CD4-positive, alpha-beta T cell (primary cell): ENCODE measurements at regions not wholly inside any gene's neighbourhood (a gene's known extent, or its start where the extent isn't known, plus 50 kb on each side); places are given as distances from the start of the nearest gene placed in this dataset.

Experiments used
- ATAC-seq: fragments of 200-7000 bp; cut with Tn5 transposase; one replicate; pipeline ENCODE4 v1.10.0; 2022; ENCODE audit warnings: mild to moderate bottlenecking; ENCODE audit not compliant: poor library complexity
- CTCF ChIA-PET: fragments of 350-600 bp; sonication (Branson Sonifier 250); formaldehyde crosslinking; loops from one replicate; lab custom pipeline; 2021; ENCODE audit warnings: antibody characterized with exemption, inconsistent platforms; lab: Charles Lee
- POLR2A ChIA-PET: fragments of 350-600 bp; sonication (Branson Sonifier 250); formaldehyde crosslinking; loops from one replicate; lab custom pipeline; 2021; ENCODE audit warnings: antibody characterized with exemption, inconsistent platforms; lab: Charles Lee
- DNase-seq, 14 experiments: peaks; one replicate each; pipeline ENCODE4 v3.0.0-alpha.2; 2013 to 2020; ENCODE audit warnings: mixed read lengths in 2 of 14
- H3K27ac ChIP-seq, 2 donors: one replicate each; pipeline versions ENCODE4 v1.5.1 to v1.7.0; 2013; ENCODE audit warnings: low read length in 2 of 2, low read depth in 1 of 2, mild to moderate bottlenecking in 1 of 2
- H3K27me3 ChIP-seq, 2 experiments: 1 replicate in 1 of 2; 2 replicates in 1 of 2; pipeline versions ENCODE4 v1.6.1 to v1.7.0; 2013; ENCODE audit warnings: low read length in 2 of 2, control low read depth in 1 of 2, mild to moderate bottlenecking in 1 of 2, moderate library complexity in 1 of 2; ENCODE audit not compliant: insufficient read depth in 2 of 2, control insufficient read depth in 1 of 2
- H3K36me3 ChIP-seq: one replicate; pipeline ENCODE4 v1.6.1; 2013; ENCODE audit warnings: low read length, control low read depth; ENCODE audit not compliant: insufficient read depth
- H3K4me1 ChIP-seq: one replicate; pipeline ENCODE4 v1.6.1; 2013; ENCODE audit warnings: low read length, control low read depth; ENCODE audit not compliant: insufficient read depth
- H3K4me3 ChIP-seq: one replicate; pipeline ENCODE4 v1.5.1; 2013; ENCODE audit warnings: mild to moderate bottlenecking, low read length, moderate library complexity
- H3K9me3 ChIP-seq, 2 experiments: 1 replicate in 1 of 2; 2 replicates in 1 of 2; pipeline versions ENCODE4 v1.6.1 to v1.7.0; 2013; ENCODE audit warnings: low read length in 2 of 2, mild to moderate bottlenecking in 2 of 2, control low read depth in 1 of 2, moderate library complexity in 1 of 2; ENCODE audit not compliant: control insufficient read depth in 1 of 2, insufficient read depth in 1 of 2
- H3K27ac Mint-ChIP-seq: one replicate; pipeline ENCODE4 v1.8.0; 2020; ENCODE audit warnings: mixed read lengths
- H3K27me3 Mint-ChIP-seq: one replicate; pipeline ENCODE4 v1.8.0; 2021; ENCODE audit warnings: mixed read lengths
- H3K36me3 Mint-ChIP-seq: one replicate; pipeline ENCODE4 v1.8.0; 2021; ENCODE audit warnings: low read depth, mixed read lengths
- H3K4me1 Mint-ChIP-seq: one replicate; pipeline ENCODE4 v1.8.0; 2021; ENCODE audit warnings: low read depth, mixed read lengths
- H3K4me3 Mint-ChIP-seq: one replicate; pipeline ENCODE4 v1.8.0; 2020; ENCODE audit warnings: mild to moderate bottlenecking, mixed read lengths
- H3K9me3 Mint-ChIP-seq: one replicate; pipeline ENCODE4 v1.8.0; 2020; ENCODE audit warnings: mixed read lengths
- CTCF ChIP-seq: fragments of 200-600 bp; IDR thresholded peaks from one replicate; pipeline ENCODE4 v1.8.0; 2022; ENCODE audit warnings: antibody characterized with exemption, mild to moderate bottlenecking
- intact Hi-C, 2 experiments: fragments of 100-400 bp; cut with DNase I in 1 of 2; cut with micrococcal nuclease in 1 of 2; formaldehyde crosslinking; loops; one replicate each; pipeline versions ENCODE4 v1.15.1 to v1.9.0; 2023 to 2025; cut with DNase I, micrococcal nuclease

- Mint-ChIP-seq H3K9me3 (no peaks in the 10 kb centered on the region), H3K27ac (no peak overlapping the region), H3K27me3 (peaks cover 27% of the 10 kb centered on the region), H3K4me3 (no peak overlapping the region), H3K36me3 (no peaks in the 10 kb centered on the region), H3K4me1 (peaks cover 12% of the 10 kb centered on the region)
- ATAC-seq (no peak), DNase-seq (peak in 1 of 14 experiments; percentile 15)
- Histone ChIP-seq H3K4me3 (no peak overlapping the region), H3K9me3 (no peaks in the 10 kb centered on the region), H3K4me1 (no peaks in the 10 kb centered on the region), H3K27me3 (peaks cover 0 to 7% of the 10 kb centered on the region in 2 experiments), H3K27ac (no peak overlapping the region), H3K36me3 (no peaks in the 10 kb centered on the region)
- intact Hi-C loops, result loop anchor here in 1 of 2 experiments (5.0 kb wide), 1 partner anchor 46 kb away; no protein-coding TSS in a partner anchor
- ChIA-PET CTCF (no interaction called here), POLR2A (no interaction called here)
- TF ChIP-seq CTCF, result no peak
Measured at GRCh38 chr3:184466413-184466960, 86.6 kb downstream of the CHRD start.

GRCh38 chr3:184467171-184467570 lies 87.3 kb downstream of the CHRD start:
- Mint-ChIP-seq H3K9me3 (no peaks in the 10 kb centered on the region), H3K27ac (no peak overlapping the region), H3K27me3 (peaks cover 27% of the 10 kb centered on the region), H3K4me3 (no peak overlapping the region), H3K4me1 (peaks cover 14% of the 10 kb centered on the region), H3K36me3 (no peaks in the 10 kb centered on the region)
- Histone ChIP-seq H3K27ac (no peak overlapping the region), H3K36me3 (no peaks in the 10 kb centered on the region), H3K9me3 (no peaks in the 10 kb centered on the region), H3K4me1 (no peaks in the 10 kb centered on the region), H3K27me3 (peaks cover 0 to 7% of the 10 kb centered on the region in 2 experiments), H3K4me3 (no peak overlapping the region)
- intact Hi-C loops, result loop anchor here in 1 of 2 experiments (5.0 kb wide), 1 partner anchor 45 kb away; no protein-coding TSS in a partner anchor
- DNase-seq (no peak), ATAC-seq (no peak)
- CTCF ChIA-PET, result no interaction called here
- TF ChIP-seq CTCF, result no peak
- POLR2A ChIA-PET, result no interaction called here

GRCh38 chr3:184470551-184470950 lies 90.7 kb downstream of the CHRD start:
- peaks cover 0 to 7% of the 10 kb centered on the region in 2 experiments for H3K27me3 ChIP-seq
- H3K4me1 ChIP-seq, result no peaks in the 10 kb centered on the region
- DNase-seq, result no peak
- H3K4me3 Mint-ChIP-seq, result peak overlapping the region; percentile 35
- intact Hi-C loops, result no loop called here
- H3K4me3 ChIP-seq, result no peak overlapping the region
- no peaks in the 10 kb centered on the region for H3K36me3 ChIP-seq
- H3K27me3 Mint-ChIP-seq, result peaks cover 28% of the 10 kb centered on the region
- POLR2A ChIA-PET, result no interaction called here
- no peak for ATAC-seq
- H3K9me3 ChIP-seq, result no peaks in the 10 kb centered on the region
- no peak overlapping the region for H3K27ac Mint-ChIP-seq
- H3K4me1 Mint-ChIP-seq, result peaks cover 23% of the 10 kb centered on the region
- no peak for TF ChIP-seq CTCF
- H3K36me3 Mint-ChIP-seq, result no peaks in the 10 kb centered on the region
- H3K9me3 Mint-ChIP-seq, result no peaks in the 10 kb centered on the region
- CTCF ChIA-PET, result no interaction called here
- no peak overlapping the region for H3K27ac ChIP-seq
